Fibroblast of skin of abdomen (primary cell): ENCODE measurements at regions not wholly inside any gene's neighbourhood (a gene's known extent, or its start where the extent isn't known, plus 50 kb on each side); places are given as distances from the start of the nearest gene placed in this dataset.
A peak's percentile ranks its signal among the peaks of the same experiment; 100 is the strongest.

Experiments used
- DNase-seq: peaks from one replicate; pipeline ENCODE4 v3.0.0-alpha.2; 2013

DNA sequence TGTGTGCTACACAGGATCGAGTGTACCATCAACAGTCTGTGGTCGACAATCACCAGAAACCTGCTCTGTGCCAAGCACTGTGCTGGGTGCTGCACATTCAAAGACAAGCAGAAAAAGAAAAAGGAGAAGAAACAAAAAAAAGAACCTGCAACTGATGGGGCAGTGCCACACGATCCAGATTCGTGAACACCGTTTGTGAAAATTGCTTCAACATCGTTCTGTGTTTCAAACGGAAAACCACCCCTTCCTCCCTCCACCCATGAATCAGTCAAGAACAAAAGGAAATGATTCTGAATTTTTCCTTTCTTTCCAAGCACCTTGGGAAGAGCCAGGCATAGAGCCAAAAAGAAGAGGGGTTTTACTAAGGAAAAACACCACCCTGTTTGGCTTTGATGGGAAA is 129.2 kb upstream of the ARID1B start:
- no peak for DNase-seq

DNA sequence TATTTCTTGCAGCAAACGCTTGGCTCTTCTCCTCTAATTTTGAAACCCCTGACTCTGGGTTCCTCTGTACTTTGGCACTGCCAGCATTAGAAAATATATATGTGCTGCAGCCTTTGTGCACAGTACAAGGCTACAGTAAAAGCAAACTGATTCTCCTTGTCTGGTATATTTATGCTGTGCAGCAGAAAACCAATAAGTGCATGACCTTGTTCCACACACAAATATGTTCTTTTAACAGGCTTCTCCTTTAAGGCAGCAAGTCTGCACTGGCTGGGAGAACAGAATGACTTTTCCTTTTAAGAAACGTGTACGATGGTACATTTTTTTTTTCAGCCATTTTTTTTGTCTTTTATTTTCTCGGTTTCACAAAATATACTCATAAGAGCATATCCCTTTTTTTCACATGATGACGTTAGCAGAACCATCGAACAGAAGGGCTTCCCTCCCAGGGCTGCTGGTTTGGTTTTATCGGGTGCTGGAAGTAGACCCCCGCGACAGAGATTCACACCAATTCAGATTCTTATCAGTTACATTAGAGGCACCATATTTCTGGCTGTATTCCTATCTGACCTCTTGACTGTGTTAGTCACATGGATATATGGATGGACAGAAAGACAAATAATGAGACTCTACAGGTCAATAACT is 129.9 kb upstream of the ARID1B start:
- DNase-seq = no peak

DNA sequence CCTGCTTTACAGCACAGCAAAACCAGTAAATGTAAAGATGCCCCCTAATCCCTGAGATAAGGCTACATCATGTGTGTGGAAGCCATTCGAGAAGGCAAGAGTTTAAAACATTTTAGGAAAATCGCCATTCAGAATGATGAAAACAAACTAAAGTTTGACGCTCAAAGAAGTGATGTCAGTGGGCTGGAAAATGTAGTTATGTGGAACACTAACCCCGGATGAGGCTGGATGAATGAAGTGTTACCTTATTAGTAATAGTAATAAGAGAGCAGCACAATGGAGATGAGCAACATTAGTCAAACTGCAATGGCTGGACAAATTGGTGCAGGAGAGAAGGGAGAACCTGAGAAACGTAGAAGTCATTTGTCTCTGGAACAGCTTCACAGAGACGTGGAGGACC is 130.7 kb upstream of the ARID1B start:
- no peak for DNase-seq

DNA sequence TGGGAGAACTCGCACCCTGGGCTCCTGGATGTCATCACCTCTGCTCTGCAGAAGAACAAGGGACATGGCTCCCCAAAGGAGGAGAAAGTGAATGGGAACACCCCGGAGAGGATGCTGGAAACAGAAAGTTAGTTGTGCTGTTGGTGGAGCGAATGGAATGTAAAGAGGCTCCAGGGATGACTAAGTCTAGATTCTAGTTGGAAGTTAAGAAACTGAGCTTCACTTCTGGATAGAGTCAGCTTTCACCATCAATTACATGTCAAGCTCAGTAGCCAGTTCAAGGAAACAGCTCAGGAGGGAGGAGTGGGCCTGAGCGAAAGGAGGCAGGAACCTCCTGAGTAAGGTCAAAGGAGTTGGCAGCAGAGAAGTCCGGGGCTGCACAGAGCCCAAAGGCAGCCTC is 132.1 kb upstream of the ARID1B start:
- DNase-seq = peak; percentile 54

DNA sequence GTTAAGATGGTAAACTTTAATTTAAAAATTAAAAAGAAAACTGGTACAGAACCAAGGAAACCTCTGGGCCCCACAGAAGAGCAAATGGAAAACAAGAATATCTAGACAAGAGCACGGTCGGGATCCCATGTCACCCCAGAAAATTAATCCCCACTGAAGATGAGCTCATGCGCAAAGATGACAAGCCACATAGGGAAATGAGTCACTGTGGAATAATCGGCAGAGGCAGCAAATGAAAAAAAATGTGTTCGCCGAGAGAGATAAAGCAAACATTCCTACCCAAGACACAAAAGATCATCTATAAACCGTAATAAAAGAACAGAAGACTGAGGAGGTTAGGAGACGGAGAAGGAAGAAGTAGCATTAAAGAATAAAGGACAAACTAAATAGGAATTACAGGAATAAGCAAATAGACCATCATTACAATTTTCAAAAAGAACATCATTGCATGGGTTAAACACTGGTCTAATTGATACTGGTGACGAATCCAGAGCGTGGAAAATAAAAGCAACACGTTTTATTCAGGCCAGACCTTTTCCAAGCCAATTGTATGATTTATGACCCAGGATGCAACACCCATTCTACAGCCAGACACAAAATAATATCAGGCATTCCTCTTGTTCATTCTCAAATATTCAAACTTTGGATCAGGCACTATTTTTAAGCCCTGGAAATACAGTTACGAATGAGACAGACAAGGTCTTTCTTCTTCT is 138.0 kb upstream of the ARID1B start:
- DNase-seq = no peak

DNA sequence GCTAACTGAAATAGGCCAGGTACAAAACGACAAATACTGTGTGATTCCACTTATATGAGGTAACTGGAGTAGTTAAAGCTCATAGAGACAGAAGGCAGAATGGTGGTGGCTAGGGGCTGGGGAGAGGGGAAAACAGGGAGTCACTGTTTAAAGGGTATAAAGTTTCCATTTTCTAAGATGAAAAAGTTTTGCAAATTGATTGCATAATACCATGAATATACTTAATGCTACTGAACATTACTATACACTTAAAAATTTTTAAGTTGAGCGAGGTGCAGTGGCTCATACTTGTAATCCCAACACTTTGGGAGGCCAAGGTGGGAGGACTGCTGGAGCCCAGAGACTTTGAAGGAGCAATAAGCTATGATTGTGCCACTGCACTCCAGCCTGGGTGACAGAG is 138.6 kb upstream of the ARID1B start:
- DNase-seq = no peak

DNA sequence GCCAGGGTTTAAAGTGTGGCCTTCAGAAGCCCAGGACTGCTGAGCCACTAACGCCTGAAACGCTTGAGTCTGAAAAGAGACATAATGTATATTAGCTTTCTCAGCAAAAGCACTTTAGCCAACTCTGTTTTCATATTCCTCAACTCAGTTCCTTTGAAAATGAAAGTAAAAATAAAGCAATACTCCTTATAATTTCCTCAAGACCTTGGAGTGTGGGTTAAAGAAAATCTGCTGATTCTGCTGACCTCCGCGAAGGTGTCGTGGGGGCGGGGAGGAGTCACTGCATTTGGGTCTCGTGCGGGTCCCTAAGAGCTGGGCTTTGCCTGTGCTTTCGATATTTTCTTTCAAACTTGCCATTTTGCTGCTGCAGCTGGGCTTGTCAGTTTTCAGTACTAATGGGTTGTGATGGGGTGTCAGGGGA is 142.2 kb upstream of the ARID1B start:
- no peak for DNase-seq

DNA sequence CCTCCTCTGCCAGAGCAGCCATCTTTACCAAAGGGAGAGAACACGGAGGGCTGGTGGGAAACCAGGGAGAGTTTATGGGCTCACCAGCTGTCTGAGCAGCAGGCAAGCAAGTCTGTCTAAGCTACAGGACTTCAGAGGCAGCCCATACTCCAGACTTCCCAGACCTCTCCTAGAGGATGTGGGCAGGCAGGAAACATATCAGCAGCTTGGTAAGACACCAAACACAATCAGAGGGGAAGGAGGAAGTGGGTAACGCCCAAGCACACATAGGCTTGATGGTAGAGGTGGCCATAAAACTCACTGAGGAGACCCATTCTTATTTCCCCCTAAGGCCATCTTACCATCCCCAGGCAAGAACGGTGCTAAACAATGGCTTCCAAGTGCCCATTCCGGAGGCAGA is 143.1 kb upstream of the ARID1B start:
- DNase-seq = no peak

DNA sequence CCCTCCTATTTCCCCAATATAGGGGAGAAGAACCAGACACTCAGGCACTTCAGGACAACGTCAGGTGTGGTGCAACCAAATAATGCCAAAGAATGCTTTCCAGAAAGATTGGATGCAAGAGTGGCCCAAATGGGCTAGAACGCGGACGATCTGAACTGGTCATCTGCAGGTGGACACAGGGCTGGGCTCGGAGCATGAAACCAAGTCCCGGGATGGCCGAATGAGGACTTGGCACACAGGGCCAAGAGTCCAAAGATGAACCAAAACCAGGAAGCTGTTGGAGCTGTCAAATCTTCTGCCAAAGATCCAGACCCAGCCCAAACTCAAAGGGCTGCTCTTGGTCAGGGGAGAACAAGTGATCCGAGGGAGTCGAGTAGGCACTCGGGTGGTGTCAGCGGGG is 143.9 kb upstream of the ARID1B start:
- no peak for DNase-seq

DNA sequence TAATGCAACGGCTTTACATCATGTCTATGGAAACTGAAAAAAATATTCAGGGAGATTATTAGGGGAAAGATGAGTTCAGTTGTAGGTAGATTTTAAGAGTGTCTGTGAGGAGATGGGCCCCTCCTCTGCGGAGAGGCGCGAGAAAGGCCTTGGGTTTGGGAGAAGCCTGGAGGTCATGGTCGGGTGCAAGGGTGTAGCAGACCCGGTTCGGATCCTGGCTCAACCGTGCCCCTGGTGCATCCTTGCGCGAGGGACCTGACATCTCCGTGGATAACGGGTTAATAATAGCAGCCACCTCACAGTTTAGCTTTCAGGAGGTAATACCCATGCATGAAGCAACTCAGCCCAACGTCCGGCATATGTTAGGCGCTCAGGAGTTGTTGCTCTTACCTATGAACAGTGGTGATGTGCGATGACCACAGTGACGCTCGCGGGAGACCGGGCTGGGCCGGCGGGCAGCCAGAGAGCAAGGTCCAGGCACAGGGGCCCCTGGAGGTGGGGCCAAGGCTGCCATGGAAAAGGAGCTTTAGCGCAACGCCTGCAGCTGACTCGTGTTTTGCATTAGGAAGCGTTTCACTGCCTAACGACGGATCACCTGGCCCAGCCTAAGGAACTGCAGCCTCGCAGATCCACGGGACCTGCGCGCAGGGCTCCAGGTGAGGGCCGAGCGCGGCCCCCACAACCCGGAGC is 146.4 kb upstream of the ARID1B start:
- no peak for DNase-seq

DNA sequence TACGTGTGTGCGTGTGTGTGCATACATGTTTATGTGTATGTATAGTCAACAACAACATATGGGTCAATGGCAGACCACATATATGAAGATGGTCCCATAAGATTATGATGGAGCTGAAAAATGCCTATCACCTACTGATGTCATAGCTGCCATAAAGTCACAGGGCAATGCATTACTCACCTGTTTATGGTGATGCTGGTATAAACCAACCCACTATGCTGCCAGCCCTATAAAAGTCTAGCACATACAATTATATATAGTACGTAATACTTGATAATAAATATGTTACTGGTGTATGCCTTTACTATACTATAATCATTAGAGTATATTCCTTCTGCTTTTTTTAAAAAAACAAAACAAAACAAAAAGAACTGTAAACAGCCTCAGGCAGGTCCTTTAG is 148.4 kb upstream of the ARID1B start:
- no peak for DNase-seq

DNA sequence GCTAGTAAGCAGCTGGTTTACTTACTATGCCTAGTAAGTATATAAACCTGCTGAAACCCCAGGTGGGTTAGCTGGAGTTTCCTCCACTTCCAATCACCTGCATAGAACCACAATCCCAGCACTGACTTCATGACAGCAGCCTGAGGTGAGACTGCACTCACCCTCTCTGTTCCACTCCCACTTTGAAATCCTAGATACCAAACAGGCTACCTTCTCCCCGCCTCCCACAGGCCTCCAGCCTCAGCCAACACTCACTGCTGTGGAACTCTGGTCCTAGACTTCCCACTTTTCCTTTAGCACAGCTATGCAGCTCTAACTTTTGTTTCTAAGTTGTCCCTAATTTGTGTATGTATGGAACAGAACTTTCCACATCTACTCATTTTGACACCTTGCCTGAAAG is 149.7 kb upstream of the ARID1B start:
- DNase-seq = no peak

DNA sequence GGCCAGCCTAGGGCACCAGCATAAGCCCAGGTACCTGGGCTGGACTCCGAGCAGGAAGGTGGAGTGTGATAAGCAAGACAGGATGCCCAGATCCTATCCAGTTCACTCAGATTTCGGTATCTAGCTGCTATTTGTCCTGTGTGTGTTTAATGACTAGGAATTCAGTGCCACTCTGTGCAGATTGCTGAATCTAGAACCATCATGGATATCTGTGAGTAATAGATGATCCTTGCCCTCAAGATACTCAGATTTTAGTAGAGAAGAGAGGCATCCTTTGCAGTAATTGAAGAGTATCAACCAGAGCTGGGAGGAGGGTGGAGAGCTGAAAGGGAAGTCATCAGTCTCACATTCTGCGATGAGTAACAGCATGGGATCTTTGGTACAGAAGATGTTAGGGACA is 155.0 kb upstream of the ARID1B start:
- no peak for DNase-seq

DNA sequence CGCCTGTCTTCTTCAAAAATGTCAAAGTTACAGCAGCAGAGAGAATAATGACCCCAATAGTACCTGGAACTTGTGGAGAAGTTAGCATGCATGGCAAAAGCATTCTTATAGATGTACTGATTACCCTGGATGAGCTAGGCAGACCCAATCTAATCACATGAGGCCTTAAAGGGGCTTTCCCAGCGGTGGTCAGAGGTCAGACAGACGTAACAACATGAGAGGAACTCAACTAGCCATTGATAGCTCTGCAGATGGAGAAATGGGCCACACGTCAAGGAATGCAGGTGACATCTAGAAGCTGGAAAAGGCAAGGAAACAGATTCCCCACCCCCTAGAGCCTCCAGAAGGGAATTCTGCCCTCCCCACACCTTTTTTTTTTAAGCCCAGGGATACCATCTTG is 156.8 kb upstream of the ARID1B start:
- no peak for DNase-seq

DNA sequence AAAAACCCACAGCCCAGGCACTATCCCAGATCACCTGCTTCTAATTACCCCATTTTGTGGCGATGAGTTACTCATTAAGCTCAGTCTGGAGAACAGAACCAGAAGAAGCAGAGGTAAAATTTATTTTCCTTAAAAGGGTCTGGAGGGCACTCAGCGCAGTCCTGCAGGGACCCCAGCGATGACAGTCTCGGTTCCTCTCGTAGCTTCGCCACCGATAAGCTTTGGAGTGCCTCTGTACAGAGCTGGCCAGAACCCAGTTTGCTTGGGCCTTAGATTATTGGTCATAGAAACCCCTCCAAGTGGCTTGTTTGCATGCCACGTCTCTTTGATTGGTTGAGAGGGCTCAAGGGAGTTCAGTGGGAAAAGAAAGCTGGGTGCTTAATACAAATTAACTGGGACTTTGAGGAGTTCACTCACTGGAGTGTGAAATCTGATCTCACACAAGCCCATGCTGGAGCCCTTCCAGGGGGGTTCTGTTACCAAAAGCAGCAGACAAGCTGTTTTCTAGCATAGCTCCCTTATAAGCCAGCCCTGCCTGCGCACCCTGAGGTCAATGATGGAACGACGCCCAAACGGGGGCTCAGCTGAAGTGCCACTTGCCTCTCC is 158.5 kb upstream of the ARID1B start:
- peak; percentile 42 for DNase-seq

DNA sequence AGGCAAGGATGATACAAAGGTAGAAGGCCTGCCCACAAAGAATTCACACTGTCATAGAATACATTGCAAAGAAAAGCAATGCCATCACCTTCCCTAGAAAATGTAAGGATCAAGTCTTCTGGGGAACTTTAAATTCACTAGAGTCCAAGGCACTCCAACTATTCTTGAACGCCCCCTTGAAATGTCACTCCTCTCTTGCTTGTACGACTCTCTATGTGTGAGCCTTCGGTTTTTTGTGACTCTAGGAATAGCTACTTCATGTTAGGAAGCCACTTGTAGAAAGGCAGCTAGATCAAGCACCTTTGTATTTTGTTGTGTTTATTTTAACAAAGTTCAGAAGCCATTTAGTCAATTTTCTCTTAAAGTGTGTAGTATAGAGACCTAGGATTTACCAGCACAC is 159.2 kb upstream of the ARID1B start:
- no peak for DNase-seq

DNA sequence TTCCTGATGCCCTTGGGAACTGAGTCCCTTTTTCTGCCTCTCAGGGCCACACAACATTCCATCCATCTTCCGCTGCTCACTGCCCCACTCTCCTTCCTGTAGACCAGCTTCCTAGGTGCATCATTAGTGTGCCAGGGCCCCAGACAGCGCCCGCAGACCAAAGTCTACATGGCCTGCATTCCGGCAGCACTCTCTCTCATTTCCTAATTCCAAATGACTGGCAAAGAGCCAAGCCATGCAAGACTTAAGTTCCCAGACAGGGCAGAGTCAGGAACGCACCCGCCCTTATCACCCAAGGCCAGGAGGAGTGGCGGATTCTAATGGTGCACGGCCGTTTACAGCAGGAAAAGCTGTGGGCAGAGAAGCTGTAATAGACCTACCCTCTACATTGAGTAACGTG is 159.8 kb upstream of the ARID1B start:
- DNase-seq = peak; percentile 51

DNA sequence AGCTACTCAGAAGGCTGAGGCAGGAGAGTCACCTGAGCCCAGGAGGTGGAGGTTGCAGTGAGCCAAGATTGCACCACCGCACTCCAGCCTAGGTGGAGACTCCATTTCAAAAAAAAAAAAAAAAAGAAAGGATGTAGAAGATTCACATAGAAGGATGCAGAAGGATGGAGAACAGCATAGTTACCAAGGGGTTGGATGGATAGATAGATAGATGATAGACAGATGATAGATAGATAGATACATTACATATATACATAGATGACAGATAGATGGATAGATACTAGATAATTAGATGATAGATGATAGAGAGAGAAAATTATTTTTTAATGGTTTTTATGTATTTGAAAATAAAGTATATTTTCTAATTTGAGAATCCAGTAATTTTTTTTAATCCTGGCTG is 160.7 kb upstream of the ARID1B start:
- DNase-seq = no peak

DNA sequence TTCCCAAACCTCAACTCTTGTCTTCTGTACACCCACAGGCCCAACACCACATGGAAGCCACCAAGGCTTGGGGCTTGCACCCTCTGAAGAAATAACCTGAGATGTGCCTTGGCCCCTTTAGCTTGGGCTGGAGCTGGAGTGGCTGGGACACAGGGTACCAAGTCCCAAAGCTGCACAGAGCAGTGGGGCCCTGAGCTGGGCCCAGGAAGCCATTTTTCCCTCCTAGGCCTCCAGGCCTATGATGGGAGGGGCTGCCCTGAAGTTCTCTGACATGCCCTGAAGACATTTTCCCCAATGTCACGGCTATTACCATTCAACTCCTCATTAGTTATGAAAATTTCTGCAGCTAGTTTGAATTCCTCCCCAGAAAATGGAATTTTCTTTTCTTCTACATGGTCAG is 163.2 kb upstream of the ARID1B start:
- no peak for DNase-seq

DNA sequence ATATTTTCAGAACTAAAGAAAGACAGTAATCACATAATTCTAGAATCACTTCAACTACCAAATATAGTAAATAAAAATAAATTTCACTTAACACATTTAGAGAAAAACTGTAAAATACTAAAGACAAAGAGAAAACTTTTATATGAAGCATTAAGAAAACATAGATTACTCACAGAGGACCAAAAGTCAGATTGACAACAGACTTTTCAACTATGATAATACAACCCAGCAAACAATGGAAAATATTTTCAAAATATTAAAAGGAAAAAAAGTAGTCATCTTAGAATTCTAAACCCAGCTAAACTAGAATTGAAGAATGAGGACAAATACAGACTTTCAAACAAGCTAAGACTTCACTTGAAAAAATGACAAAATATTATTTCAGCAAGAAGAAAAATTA is 164.8 kb upstream of the ARID1B start:
- DNase-seq = no peak

DNA sequence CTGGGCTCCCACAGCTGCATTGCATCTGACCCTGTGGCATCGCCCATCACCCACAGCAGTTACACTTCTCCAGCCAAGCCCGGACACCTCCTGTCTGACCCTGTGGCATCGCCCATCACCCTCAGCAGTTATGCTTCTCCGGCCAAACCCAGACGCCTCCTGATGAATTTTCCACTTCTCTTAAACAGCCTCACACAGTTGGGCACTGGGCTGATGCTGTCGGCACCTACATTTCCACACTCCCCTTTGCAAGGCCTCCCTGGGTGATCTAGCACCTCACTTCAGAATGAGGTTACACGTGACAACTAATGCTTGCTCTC is 175.2 kb upstream of the ARID1B start:
- DNase-seq = no peak

DNA sequence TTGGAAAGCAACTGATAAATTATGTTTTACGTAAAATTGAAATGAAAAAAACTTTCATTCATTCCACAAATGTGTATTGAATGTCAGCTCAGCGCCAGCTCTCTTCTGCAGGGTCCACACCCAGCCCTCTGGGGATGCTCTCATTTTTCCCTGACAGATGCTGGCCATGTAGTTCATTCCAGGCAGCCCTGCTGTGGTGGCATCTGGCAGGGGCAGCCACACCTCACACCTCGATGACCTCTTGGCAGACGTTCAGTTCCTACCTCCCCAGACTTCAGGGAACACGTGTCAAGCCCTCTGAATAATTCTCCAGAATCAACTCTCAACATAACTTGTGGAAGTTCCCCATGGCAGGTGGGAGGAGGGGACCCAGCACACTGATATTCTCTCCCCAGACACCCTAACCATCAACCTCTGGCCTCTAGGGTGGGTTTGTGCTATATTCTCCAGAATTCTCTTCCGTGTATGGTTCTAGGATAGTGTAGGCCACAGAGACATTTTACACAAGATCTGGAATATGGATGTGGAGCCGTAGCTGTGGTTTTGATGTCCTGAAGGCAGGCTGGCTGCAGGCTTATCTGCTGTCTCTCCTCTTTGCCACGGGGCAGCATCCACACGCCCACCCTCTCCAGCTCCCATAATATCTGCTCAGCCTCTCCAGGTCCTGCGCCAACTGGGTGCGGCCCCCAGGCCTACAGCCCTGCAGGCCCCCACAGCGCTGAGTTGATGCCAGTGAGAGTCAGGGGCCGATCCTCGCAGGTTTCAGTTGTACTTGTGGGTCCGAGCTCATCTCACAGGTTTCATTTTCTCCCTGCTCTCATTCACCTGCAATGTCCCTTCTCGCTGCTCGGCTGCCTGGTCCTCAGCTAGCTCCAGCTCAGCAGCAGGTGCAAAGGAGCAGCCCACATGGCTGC is 175.8 kb upstream of the ARID1B start:
- no peak for DNase-seq

DNA sequence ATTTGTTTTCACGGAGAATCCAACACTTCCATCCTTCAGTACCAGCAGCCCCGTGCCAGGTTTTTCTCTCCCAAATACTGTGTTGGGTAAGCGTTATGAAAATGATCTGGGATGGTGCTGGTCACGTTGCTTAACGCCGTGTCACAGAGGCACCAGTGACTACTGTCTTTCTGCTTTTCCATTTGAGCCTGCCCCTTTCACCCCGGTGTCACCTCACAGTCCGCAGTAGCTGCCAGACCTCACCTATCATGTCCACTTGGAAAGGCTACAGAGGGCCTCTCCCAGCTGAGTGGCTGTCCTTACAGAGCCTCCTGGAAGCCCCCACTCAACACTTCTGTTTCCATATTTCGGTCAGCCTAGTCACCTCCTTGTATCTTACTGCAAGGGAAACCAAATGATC is 176.5 kb upstream of the ARID1B start:
- no peak for DNase-seq
